Neuronal stem cell (in vitro differentiated cells): ENCODE measurements at regions not wholly inside any gene's neighbourhood (a gene's known extent, or its start where the extent isn't known, plus 50 kb on each side); places are given as distances from the start of the nearest gene placed in this dataset.

Experiments
- DNase-seq: peaks from one replicate; pipeline ENCODE4 v3.0.0-alpha.2; 2013; ENCODE audit warnings: low spot score
- H2AFZ ChIP-seq: one replicate; pipeline ENCODE4 v1.6.1; 2013; ENCODE audit warnings: mild to moderate bottlenecking, low read length, inconsistent platforms
- H2AK5ac ChIP-seq: 2 replicates; pipeline ENCODE4 v1.6.1; 2013; ENCODE audit warnings: low read depth, mild to moderate bottlenecking, inconsistent platforms, low read length, moderate library complexity, mixed read lengths
- H2BK120ac ChIP-seq: 2 replicates; pipeline ENCODE4 v1.6.1; 2013; ENCODE audit warnings: low read depth, mild to moderate bottlenecking, inconsistent platforms, low read length, moderate library complexity, mixed read lengths
- H2BK12ac ChIP-seq: one replicate; pipeline ENCODE4 v1.6.1; 2013; ENCODE audit warnings: low read length, inconsistent platforms
- H2BK15ac ChIP-seq: 2 replicates; pipeline ENCODE4 v1.6.1; 2013; ENCODE audit warnings: mild to moderate bottlenecking, low read length, inconsistent platforms, mixed read lengths
- H2BK5ac ChIP-seq: one replicate; pipeline ENCODE4 v1.6.1; 2013; ENCODE audit warnings: inconsistent platforms, mild to moderate bottlenecking, low read length, moderate library complexity
- H3K14ac ChIP-seq: one replicate; pipeline ENCODE4 v1.6.1; 2013; ENCODE audit warnings: low read length, inconsistent platforms
- H3K18ac ChIP-seq: 2 replicates; pipeline ENCODE4 v1.6.1; 2013; ENCODE audit warnings: low read length, inconsistent platforms
- H3K23ac ChIP-seq: 2 replicates; pipeline ENCODE4 v1.6.1; 2013; ENCODE audit warnings: low read depth, mild to moderate bottlenecking, mixed read lengths, low read length, inconsistent platforms; ENCODE audit not compliant: poor library complexity
- H3K27ac ChIP-seq: replicated peaks from 3 replicates; pipeline ENCODE4 v1.5.1; 2013; ENCODE audit warnings: low read length, inconsistent platforms
- H3K27me3 ChIP-seq, 3 experiments: 2 replicates each; pipeline ENCODE4 v1.6.1; 2013; ENCODE audit warnings: low read length in 3 of 3, mild to moderate bottlenecking in 2 of 3, inconsistent platforms in 1 of 3, low read depth in 1 of 3, mixed read lengths in 1 of 3, moderate library complexity in 1 of 3; ENCODE audit not compliant: control insufficient read depth in 3 of 3, insufficient read depth in 3 of 3
- H3K36me3 ChIP-seq, 2 donors: replicated peaks in 1 of 2; 2 replicates each; pipeline ENCODE4 v1.6.1; 2013; ENCODE audit warnings: low read length in 2 of 2; ENCODE audit not compliant: control insufficient read depth in 2 of 2, insufficient read depth in 2 of 2
- H3K4ac ChIP-seq: 2 replicates; pipeline ENCODE4 v1.6.1; 2013; ENCODE audit warnings: inconsistent platforms, mild to moderate bottlenecking, low read length, moderate library complexity
- H3K4me1 ChIP-seq, 2 donors: 1 replicate in 1 of 2; 2 replicates in 1 of 2; pipeline ENCODE4 v1.6.1; 2013; ENCODE audit warnings: low read length in 2 of 2, low read depth in 1 of 2; ENCODE audit not compliant: control insufficient read depth in 2 of 2, insufficient read depth in 1 of 2
- H3K4me2 ChIP-seq: one replicate; pipeline ENCODE4 v1.6.1; 2013; ENCODE audit warnings: mild to moderate bottlenecking, low read length, inconsistent platforms; ENCODE audit not compliant: insufficient read depth, poor library complexity, severe bottlenecking
- H3K4me3 ChIP-seq, 2 donors: 2 replicates each; pipeline ENCODE4 v1.5.1; 2013; ENCODE audit warnings: low read length in 2 of 2, mild to moderate bottlenecking in 2 of 2, inconsistent platforms in 1 of 2, moderate library complexity in 1 of 2
- H3K79me1 ChIP-seq: one replicate; pipeline ENCODE4 v1.6.1; 2013; ENCODE audit warnings: low read depth, mild to moderate bottlenecking, inconsistent platforms, low read length, moderate library complexity
- H3K9ac ChIP-seq: one replicate; pipeline ENCODE4 v1.6.1; 2013; ENCODE audit warnings: mild to moderate bottlenecking, low read depth, low read length, inconsistent platforms; ENCODE audit not compliant: poor library complexity
- H3K9me3 ChIP-seq, 2 donors: replicated peaks in 1 of 2; 2 replicates each; pipeline versions ENCODE3 to v1.6.1; 2013; ENCODE audit warnings: low read length in 2 of 2, mild to moderate bottlenecking in 2 of 2, inconsistent platforms in 1 of 2, low read depth in 1 of 2, mixed read lengths in 1 of 2, moderate library complexity in 1 of 2; ENCODE audit not compliant: control insufficient read depth in 2 of 2, insufficient read depth in 1 of 2
- H4K8ac ChIP-seq: one replicate; pipeline ENCODE4 v1.6.1; 2013; ENCODE audit warnings: low read depth, mild to moderate bottlenecking, inconsistent platforms, low read length, moderate library complexity
- H4K91ac ChIP-seq: one replicate; pipeline ENCODE4 v1.6.1; 2013; ENCODE audit warnings: low read length, low read depth, mild to moderate bottlenecking, inconsistent platforms; ENCODE audit not compliant: poor library complexity
- whole genome bisulfite sequencing, 2 donors: extraction: QIAGEN DNeasy Blood & Tissue Kit; methylation state at CpG; one replicate each; pipeline ENCODE4 v1.1.7; 2013; ENCODE audit warnings: missing lambda C conversion rate in 2 of 2, mixed read lengths in 1 of 2; ENCODE audit not compliant: insufficient read length in 2 of 2, insufficient replicate concordance in 1 of 2; ENCODE audit errors: extremely low coverage in 2 of 2; 5-methylcytosine and 5-hydroxymethylcytosine counted together

DNA sequence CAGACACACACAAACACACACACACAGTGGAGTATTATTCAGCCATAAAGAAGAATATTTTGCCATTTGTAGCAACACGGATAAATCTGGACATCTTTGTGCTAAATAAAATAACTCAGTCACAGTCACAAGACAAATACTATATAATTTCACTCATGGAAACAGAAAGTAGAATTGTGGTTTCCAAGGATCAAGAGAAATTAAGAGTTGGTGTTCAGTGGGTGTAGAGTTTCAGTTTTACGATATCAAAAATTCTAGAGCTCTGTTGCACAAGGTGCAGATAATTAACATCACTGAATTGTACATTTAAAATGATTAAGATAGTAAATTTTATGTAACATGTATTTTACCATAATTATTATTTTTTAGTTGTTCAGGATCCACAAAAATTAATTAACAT, 1235.0 kb downstream of the XPNPEP1 start:
- WGBS, 2 donors, result no CpG with 5 or more reads among the region's 2 CpGs
- H3K14ac ChIP-seq, result no peak overlapping the region
- no peaks in the 10 kb centered on the region for H3K36me3 ChIP-seq
- no peaks in the 10 kb centered on the region for H3K79me1 ChIP-seq
- no peak overlapping the region for H3K4me2 ChIP-seq
- no peaks in the 10 kb centered on the region for H3K4me1 ChIP-seq
- no peak overlapping the region for H3K27ac ChIP-seq
- no peak overlapping the region for H4K91ac ChIP-seq
- H3K9ac ChIP-seq, result no peak overlapping the region
- H2BK15ac ChIP-seq, result no peak overlapping the region
- H3K4ac ChIP-seq, result no peak overlapping the region
- H2BK5ac ChIP-seq, result no peak overlapping the region
- no peak overlapping the region for H2AFZ ChIP-seq
- H3K23ac ChIP-seq, result no peak overlapping the region
- H3K9me3 ChIP-seq, result no peaks in the 10 kb centered on the region
- H3K27me3 ChIP-seq, result no peaks in the 10 kb centered on the region
- H2BK12ac ChIP-seq, result no peak overlapping the region
- DNase-seq, result no peak
- H4K8ac ChIP-seq, result no peak overlapping the region
- H3K4me3 ChIP-seq, result no peak overlapping the region
- no peak overlapping the region for H2BK120ac ChIP-seq
- no peak overlapping the region for H3K18ac ChIP-seq
- H2AK5ac ChIP-seq, result no peak overlapping the region

DNA sequence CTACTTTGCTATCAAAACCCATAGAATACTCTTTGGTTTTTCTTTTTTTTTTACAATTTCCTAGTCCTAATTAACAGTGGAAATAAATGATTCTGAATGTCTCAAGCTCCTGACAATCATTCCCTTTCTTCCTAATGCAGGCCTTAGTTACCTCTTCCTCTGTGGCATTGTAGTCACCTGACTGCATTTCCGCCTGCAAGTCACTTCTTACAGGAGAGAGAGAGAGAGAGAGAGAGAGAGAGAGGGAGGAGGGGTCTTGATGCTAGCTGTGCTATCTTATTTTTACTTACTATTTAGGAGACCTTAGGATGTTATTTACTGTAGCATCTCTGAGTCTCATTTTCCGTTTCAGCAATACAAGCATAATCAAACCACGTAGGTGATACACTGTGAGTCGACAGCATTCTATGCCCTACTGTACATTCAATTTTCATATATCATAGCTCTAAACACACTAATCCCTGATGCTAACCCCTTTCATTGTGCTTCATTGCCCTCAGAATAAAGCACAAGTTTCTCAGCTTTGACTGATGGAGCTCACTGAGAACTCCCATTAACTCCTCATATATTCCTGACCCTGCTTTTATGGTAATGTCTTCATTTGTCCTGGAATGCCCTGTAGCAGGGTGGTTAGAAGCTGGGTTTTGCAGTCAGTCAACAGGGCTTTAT, 1237.3 kb downstream of the XPNPEP1 start:
- Histone ChIP-seq H2AK5ac (no peak overlapping the region), H3K4ac (no peak overlapping the region), H3K23ac (no peak overlapping the region), H4K8ac (no peak overlapping the region), H3K4me2 (no peak overlapping the region), H2BK5ac (no peak overlapping the region), H2AFZ (no peak overlapping the region), H3K9ac (no peak overlapping the region), H3K4me3 (no peak overlapping the region), H3K79me1 (no peaks in the 10 kb centered on the region), H3K4me1 (no peaks in the 10 kb centered on the region), H3K27ac (no peak overlapping the region), H2BK12ac (no peak overlapping the region), H3K9me3 (no peaks in the 10 kb centered on the region), H2BK120ac (no peak overlapping the region), H3K18ac (no peak overlapping the region), H3K27me3 (no peaks in the 10 kb centered on the region), H4K91ac (no peak overlapping the region), H3K14ac (no peak overlapping the region), H3K36me3 (no peaks in the 10 kb centered on the region), H2BK15ac (no peak overlapping the region)
- no CpG with 5 or more reads among the region's 4 CpGs for WGBS, 2 donors
- DNase-seq, result no peak

DNA sequence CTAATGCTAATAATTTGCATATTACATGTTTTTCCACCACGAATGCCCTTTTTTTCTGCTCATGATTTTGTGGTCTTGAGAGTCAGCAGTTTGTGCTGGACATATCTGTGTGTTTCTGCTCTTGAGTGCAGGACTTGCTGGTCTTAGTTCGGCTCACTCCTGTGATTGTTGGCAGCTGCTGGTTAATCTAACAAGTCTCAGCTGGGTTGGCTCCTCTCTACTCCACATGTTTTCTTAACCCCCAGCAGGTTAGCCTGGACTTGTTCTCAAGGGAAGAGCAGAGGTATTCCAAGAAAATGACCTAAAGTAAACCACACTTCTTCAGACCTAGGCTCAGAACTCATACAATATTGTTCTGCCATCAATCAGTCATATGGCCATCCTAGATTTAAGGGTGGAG, 1238.9 kb downstream of the XPNPEP1 start:
- no peak for DNase-seq
- no peak overlapping the region for H2BK5ac ChIP-seq
- no peak overlapping the region for H3K27ac ChIP-seq
- H3K79me1 ChIP-seq, result no peaks in the 10 kb centered on the region
- H4K8ac ChIP-seq, result no peak overlapping the region
- no peak overlapping the region for H3K9ac ChIP-seq
- no peak overlapping the region for H3K4me2 ChIP-seq
- H2AFZ ChIP-seq, result no peak overlapping the region
- H4K91ac ChIP-seq, result no peak overlapping the region
- no peak overlapping the region for H2BK15ac ChIP-seq
- H3K4ac ChIP-seq, result no peak overlapping the region
- H3K14ac ChIP-seq, result no peak overlapping the region
- no peak overlapping the region for H2AK5ac ChIP-seq
- H3K27me3 ChIP-seq, result no peaks in the 10 kb centered on the region
- H3K4me3 ChIP-seq, result no peak overlapping the region
- H3K18ac ChIP-seq, result no peak overlapping the region
- H3K23ac ChIP-seq, result no peak overlapping the region
- no peaks in the 10 kb centered on the region for H3K9me3 ChIP-seq
- H3K36me3 ChIP-seq, result no peaks in the 10 kb centered on the region
- no CpG with 5 or more reads among the region's 2 CpGs for WGBS, 2 donors
- no peaks in the 10 kb centered on the region for H3K4me1 ChIP-seq
- no peak overlapping the region for H2BK120ac ChIP-seq
- no peak overlapping the region for H2BK12ac ChIP-seq

DNA sequence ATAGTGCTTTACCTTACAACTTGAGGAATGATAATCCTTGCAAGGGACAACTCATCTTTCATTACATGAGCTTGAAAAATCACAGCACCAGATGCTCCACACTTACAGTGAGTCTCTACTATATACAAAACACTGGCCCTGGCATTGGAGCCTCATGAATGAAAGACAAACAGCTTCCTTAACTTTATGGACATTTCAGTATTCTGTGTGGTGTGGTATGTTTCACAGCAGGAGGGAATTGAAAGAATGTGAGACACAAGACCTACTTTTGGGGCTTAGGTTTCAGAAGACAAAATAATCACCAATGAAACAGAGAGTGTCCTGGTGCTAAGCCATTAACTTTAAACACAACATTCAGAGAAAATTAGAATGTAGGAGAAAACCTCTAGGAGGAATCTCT, 1249.6 kb downstream of the XPNPEP1 start:
- Histone ChIP-seq H3K23ac (no peak overlapping the region), H2BK12ac (no peak overlapping the region), H3K27me3 (no peaks in the 10 kb centered on the region), H3K14ac (no peak overlapping the region), H4K91ac (no peak overlapping the region), H3K9ac (no peak overlapping the region), H3K4ac (no peak overlapping the region), H2BK15ac (no peak overlapping the region), H2AK5ac (no peak overlapping the region), H3K36me3 (no peaks in the 10 kb centered on the region), H3K27ac (no peak overlapping the region), H4K8ac (no peak overlapping the region), H3K4me1 (peaks cover 2% of the 10 kb centered on the region in 2 donors), H3K79me1 (no peaks in the 10 kb centered on the region), H3K4me2 (no peak overlapping the region), H2BK5ac (no peak overlapping the region), H2BK120ac (no peak overlapping the region), H3K9me3 (no peaks in the 10 kb centered on the region), H3K18ac (no peak overlapping the region), H3K4me3 (no peak overlapping the region), H2AFZ (no peak overlapping the region)
- DNase-seq, result no peak
